PC-9 (cell line): ENCODE measurements at regions not wholly inside any gene's neighbourhood (a gene's known extent, or its start where the extent isn't known, plus 50 kb on each side); places are given as distances from the start of the nearest gene placed in this dataset.

Source experiments
- BruUV-seq: library from RNA; stranded (reverse); fragments of 400-500 nt; replicated peaks from 2 replicates; lab custom pipeline; 2021; lab: Mats Ljungman, UMichigan
- CTCF ChIA-PET: fragments of 300-600 bp; sonication (Branson Sonifier 250); formaldehyde crosslinking; loops from one replicate; lab custom pipeline; 2022; ENCODE audit warnings: antibody characterized with exemption; lab: Charles Lee
- POLR2A ChIA-PET: fragments of 300-600 bp; sonication (Branson Sonifier 250); formaldehyde crosslinking; loops from one replicate; lab custom pipeline; 2022; ENCODE audit warnings: antibody characterized with exemption; ENCODE audit not compliant: unreplicated experiment; lab: Charles Lee
- DNase-seq, 2 experiments: peaks; one replicate each; pipeline versions ENCODE4 v3.0.0 to v3.0.0-alpha.2; 2015 to 2022; ENCODE audit warnings: mixed read lengths in 1 of 2
- H2AFZ ChIP-seq: fragments of 200-600 bp; sonication (generic); 2 replicates; pipeline ENCODE4 v1.8.1; 2017; ENCODE audit warnings: antibody characterized with exemption
- H3F3A ChIP-seq: fragments of 200-600 bp; sonication (generic); 2 replicates; pipeline ENCODE4 v1.8.1; 2017; ENCODE audit warnings: antibody characterized with exemption, mild to moderate bottlenecking, low read depth; ENCODE audit not compliant: insufficient read depth
- H3K27ac ChIP-seq: fragments of 200-600 bp; sonication (generic); 2 replicates; pipeline ENCODE4 v1.6.1; 2016; ENCODE audit warnings: mixed run types
- H3K27me3 ChIP-seq: fragments of 200-600 bp; sonication (generic); 2 replicates; pipeline ENCODE4 v1.6.1; 2016; ENCODE audit warnings: low read depth, mixed run types; ENCODE audit not compliant: insufficient read depth
- H3K36me3 ChIP-seq: fragments of 200-600 bp; sonication (generic); 2 replicates; pipeline ENCODE4 v1.6.1; 2016; ENCODE audit warnings: low read depth, mixed run types
- H3K4me1 ChIP-seq: fragments of 200-600 bp; sonication (generic); replicated peaks from 2 replicates; pipeline ENCODE4 v1.6.1; 2016; ENCODE audit warnings: mixed run types; ENCODE audit not compliant: insufficient read depth
- H3K4me2 ChIP-seq: fragments of 200-600 bp; sonication (generic); 2 replicates; pipeline ENCODE4 v1.6.1; 2017; ENCODE audit warnings: mixed run types
- H3K4me3 ChIP-seq: fragments of 200-600 bp; sonication (generic); 2 replicates; pipeline ENCODE4 v1.6.1; 2016; ENCODE audit warnings: mixed run types
- H3K79me2 ChIP-seq: fragments of 200-600 bp; sonication (generic); 2 replicates; pipeline ENCODE4 v1.6.1; 2017; ENCODE audit warnings: low read depth, mixed run types
- H3K9me2 ChIP-seq: fragments of 200-600 bp; sonication (generic); 2 replicates; pipeline ENCODE4 v1.8.1; 2017; ENCODE audit warnings: mild to moderate bottlenecking; ENCODE audit not compliant: insufficient read depth
- H3K9me3 ChIP-seq: fragments of 200-600 bp; sonication (generic); 2 replicates; pipeline ENCODE4 v1.8.1; 2016; ENCODE audit warnings: low read depth; ENCODE audit not compliant: insufficient read depth
- H4K20me1 ChIP-seq: fragments of 200-600 bp; sonication (generic); 2 replicates; pipeline ENCODE4 v1.8.1; 2017; ENCODE audit not compliant: insufficient read depth
- CTCF ChIP-seq: fragments of 200-600 bp; sonication (generic); conservative IDR thresholded peaks from 2 replicates; pipeline ENCODE4 v1.6.1; 2017; ENCODE audit warnings: mixed run types, antibody characterized with exemption, mild to moderate bottlenecking, moderate library complexity
- EZH2 ChIP-seq: fragments of 200-600 bp; sonication (generic); IDR thresholded peaks from 2 replicates; pipeline ENCODE4 v1.8.0; 2017; ENCODE audit warnings: antibody characterized with exemption, low read depth
- intact Hi-C: fragments of 100-400 bp; cut with micrococcal nuclease; formaldehyde crosslinking; loops from one replicate; pipeline ENCODE4 v1.10.0; 2022; ENCODE audit not compliant: unreplicated experiment

GRCh38 chr6:145087034-145087433 is 648.3 kb downstream of the EPM2A start:
- Histone ChIP-seq H3K4me3 (no peak overlapping the region), H3K9me3 (no peaks in the 10 kb centered on the region), H3K27me3 (no peaks in the 10 kb centered on the region), H2AFZ (no peak overlapping the region), H3F3A (no peaks in the 10 kb centered on the region), H3K36me3 (no peaks in the 10 kb centered on the region), H3K79me2 (no peaks in the 10 kb centered on the region), H3K27ac (no peak overlapping the region), H3K4me1 (no peaks in the 10 kb centered on the region), H4K20me1 (no peaks in the 10 kb centered on the region), H3K4me2 (no peak overlapping the region), H3K9me2 (0 out of 2 replicates have a peak, but pooled peaks cover 5% of the 10 kb centered on the region)
- intact Hi-C loops, result no loop called here
- CTCF ChIA-PET, result no interaction called here
- no peak for DNase-seq
- BruUV-seq, result no TSS peak
- POLR2A ChIA-PET, result no interaction called here
- TF ChIP-seq CTCF, result no peak
- no peak for TF ChIP-seq EZH2

- intact Hi-C loops, result no loop called here
- Histone ChIP-seq H3K4me1 (no peaks in the 10 kb centered on the region), H3K27me3 (no peaks in the 10 kb centered on the region), H3K4me2 (no peak overlapping the region), H4K20me1 (no peaks in the 10 kb centered on the region), H3K4me3 (no peak overlapping the region), H3K79me2 (no peaks in the 10 kb centered on the region), H3K27ac (no peak overlapping the region), H3F3A (no peaks in the 10 kb centered on the region), H3K9me3 (no peaks in the 10 kb centered on the region), H2AFZ (no peak overlapping the region), H3K9me2 (no peaks in the 10 kb centered on the region), H3K36me3 (no peaks in the 10 kb centered on the region)
- no peak for TF ChIP-seq EZH2
- no peak for TF ChIP-seq CTCF
- ChIA-PET POLR2A (no interaction called here), CTCF (interaction anchor here (0.5 kb wide), 1 partner anchor 17 kb away, joined by 14 read pairs; no protein-coding TSS in a partner anchor)
- no TSS peak for BruUV-seq
- DNase-seq, result no peak
Measured at GRCh38 chr6:145090801-145091585, 644.3 kb downstream of the EPM2A start.

- Histone ChIP-seq H3K79me2 (no peaks in the 10 kb centered on the region), H3K4me3 (no peak overlapping the region), H3K4me1 (no peaks in the 10 kb centered on the region), H3K9me3 (no peaks in the 10 kb centered on the region), H2AFZ (no peak overlapping the region), H3K27me3 (no peaks in the 10 kb centered on the region), H3F3A (no peaks in the 10 kb centered on the region), H3K9me2 (no peaks in the 10 kb centered on the region), H3K4me2 (no peak overlapping the region), H3K36me3 (no peaks in the 10 kb centered on the region), H4K20me1 (no peaks in the 10 kb centered on the region), H3K27ac (no peak overlapping the region)
- ChIA-PET POLR2A (no interaction called here), CTCF (interaction anchor here (0.5 kb wide), 1 partner anchor 17 kb away, joined by 14 read pairs; no protein-coding TSS in a partner anchor)
- no TSS peak for BruUV-seq
- intact Hi-C loops, result no loop called here
- TF ChIP-seq CTCF (no peak), EZH2 (no peak)
- DNase-seq, result no peak
Measured at GRCh38 chr6:145091586-145092142, 643.7 kb downstream of the EPM2A start.
